HG03432 (cell line): ENCODE measurements at regions not wholly inside any gene's neighbourhood (a gene's known extent, or its start where the extent isn't known, plus 50 kb on each side); places are given as distances from the start of the nearest gene placed in this dataset.
"Not testable (repeated sequence)": the region's sequence is repeated elsewhere in the genome, so short reads cannot be mapped to it uniquely, and the experiment has no call there.

Source experiments
- ATAC-seq: cut with Tn5 transposase; IDR thresholded peaks from one replicate; pipeline ENCODE4 v1.9.1; 2021; ENCODE audit warnings: mild to moderate bottlenecking, moderate library complexity; ENCODE audit not compliant: unreplicated experiment

GRCh38 chr5:167920589-167920988 is 370.9 kb upstream of the WWC1 start:
- ATAC-seq, result no peak

- ATAC-seq, result no peak
Measured at GRCh38 chr5:167921796-167922195, 369.6 kb upstream of the WWC1 start.

DNA sequence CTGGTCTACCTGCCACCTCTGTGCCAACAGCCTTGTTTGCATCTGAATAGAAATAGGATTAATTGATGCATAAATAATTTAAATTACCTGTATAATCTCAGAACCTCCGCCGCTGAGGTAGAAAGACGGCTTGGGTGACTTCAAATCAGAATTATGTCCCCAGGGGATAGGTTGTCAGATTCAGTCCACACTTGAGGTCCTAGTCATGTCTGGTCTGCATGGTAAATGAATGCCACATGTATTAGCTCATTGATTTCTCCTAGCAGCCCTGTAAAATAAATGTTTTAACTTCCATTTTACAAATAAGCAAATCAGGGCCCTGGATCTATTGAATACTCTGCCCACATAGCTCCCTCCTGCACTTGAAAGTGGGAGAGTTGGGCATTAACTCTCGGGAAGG is 368.0 kb upstream of the WWC1 start:
- ATAC-seq, result no peak

DNA sequence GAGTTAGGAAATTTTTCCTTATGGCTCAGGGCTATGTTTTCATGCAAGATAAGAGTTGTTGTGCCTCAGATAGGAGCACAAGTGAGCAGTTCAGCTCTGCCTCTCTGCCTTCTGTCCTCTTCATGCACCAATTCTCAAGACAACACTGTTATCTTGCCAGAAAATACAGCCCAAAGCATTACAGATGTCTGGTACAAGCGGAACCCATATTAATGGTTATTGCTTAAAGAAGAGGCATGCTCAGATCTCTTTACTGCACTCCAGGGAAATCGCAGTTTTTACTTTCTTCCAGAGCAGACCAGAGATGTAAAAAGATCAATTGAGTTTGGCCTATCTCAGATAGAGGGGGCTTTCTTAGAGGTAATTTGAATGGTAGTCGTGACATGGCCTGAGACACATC is 361.6 kb upstream of the WWC1 start:
- no peak for ATAC-seq

DNA sequence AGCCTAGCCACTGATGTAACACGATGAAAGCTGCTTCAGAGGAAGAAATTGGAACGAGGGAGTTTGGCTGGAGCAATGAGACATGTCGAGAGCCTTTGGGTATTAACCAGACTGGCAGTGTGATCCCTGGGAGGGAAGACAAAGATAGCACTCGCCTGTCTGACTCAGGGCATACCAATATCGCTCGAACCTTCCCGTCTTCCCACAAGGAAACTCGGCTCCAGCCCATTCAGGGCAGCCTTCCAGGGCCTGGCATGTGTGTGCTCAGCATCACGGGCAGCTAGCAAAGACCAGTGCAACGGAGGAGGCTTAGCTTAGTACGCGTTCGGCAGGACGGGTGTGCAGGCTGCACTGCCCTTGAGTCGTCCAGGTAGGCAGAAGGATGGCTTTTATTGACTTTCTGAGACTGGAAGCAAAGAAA is 356.9 kb upstream of the WWC1 start:
- no peak for ATAC-seq

DNA sequence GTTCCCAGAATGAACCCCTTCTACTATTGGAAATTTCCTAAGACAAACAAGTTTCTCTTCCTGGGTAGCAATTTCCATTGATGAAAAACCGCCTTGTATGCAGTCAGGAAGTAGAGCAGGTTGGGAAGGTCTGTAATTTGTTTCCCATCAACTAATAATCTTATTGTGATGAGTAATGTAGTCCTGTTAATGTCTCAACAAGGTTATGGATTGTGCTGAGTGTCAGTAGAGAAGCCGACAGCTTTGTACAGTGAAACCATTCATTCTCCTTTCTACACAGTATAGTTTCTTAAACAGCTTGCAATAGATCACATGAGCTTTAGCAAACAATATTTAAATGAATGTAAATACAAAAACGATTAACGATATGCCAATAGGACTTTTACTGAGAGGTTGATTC is 355.4 kb upstream of the WWC1 start:
- no peak for ATAC-seq

- no peak for ATAC-seq
Measured at GRCh38 chr5:167936944-167937634, 354.4 kb upstream of the WWC1 start.

- no peak for ATAC-seq
Measured at GRCh38 chr5:167937635-167937998, 353.8 kb upstream of the WWC1 start.

DNA sequence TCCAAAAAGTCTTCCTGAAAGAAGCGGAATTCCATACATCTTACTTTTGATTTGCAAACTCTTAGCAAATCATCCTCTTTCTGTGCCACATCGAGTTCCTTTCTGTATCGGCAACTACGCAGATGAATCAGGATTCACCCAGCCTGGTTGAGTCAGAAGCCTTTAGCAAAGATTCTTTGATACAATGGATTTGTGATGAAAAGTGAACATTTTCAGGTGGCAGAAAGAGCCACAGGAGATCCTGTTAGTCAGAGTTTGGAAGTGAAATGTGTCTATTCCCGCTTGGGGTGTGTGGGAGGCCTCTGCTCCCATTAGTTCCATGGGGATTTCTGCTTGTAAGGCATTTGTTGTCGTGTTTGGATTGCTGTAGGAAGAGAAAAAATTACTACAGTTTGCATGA is 351.8 kb upstream of the WWC1 start:
- ATAC-seq, result no peak

- no peak for ATAC-seq
Measured at GRCh38 chr5:167940911-167941310, 350.5 kb upstream of the WWC1 start.

DNA sequence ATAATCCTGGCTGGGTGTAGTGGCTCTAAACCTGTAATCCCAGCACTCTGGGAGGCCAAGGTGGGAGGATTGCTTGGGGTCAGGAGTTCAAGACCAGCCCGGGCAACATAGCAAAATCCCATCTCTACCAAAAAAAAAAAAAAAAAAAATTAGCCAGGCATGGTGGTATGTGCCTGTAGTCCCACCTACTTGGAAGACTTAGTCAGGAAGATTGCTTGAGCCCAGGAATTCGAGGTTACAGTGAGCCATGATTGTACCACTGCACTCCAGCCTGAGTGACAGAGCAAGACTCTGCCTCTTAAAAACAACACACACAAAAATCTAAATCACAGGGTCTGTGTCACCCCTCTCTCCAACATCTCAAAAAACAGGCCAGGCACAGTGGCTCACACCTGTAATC is 349.9 kb upstream of the WWC1 start:
- ATAC-seq, result not testable (repeated sequence)

GRCh38 chr5:167943343-167943742 is 348.1 kb upstream of the WWC1 start:
- ATAC-seq, result no peak

GRCh38 chr5:167944121-167944852 is 347.2 kb upstream of the WWC1 start:
- ATAC-seq, result no peak

DNA sequence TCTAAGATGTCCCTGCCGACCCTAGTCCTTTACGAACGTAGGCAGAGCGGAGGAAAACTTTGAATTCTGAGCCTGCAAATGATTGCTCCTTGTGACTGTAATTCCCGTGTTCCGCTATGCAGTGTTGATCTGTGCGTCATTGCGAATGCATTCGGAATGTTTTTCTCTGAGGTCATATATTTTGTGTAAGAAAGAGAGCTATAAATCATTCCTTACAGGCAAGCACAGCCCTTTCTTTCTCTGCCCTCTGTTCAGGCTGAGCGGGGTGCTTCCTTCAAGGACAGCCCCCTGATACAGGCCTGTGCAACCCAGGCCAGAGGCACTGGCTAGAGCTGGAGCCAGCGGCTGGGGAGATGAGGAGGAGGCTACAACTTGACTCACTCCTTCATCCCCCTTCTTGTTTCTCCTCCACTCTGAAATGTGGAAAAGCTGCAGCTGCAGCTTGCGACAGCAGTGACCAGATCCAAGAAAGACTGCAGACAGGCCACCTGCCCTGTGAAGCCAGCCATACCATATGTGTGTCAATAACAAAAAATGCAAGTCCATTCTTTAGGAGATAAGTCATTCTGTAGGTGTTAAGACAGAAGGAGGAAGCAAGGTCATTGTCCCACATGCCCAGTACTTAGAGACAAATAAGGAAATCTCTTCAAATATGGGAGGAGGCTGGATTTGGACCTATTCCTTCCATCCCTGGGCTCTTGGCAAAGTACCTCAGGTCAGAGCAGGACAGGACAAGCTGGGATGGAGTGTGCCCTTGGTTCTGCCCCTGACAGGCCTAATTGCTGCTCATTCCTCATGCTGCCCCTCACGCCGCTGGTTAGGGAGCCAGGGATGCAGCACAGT is 345.7 kb upstream of the WWC1 start:
- ATAC-seq, result no peak

DNA sequence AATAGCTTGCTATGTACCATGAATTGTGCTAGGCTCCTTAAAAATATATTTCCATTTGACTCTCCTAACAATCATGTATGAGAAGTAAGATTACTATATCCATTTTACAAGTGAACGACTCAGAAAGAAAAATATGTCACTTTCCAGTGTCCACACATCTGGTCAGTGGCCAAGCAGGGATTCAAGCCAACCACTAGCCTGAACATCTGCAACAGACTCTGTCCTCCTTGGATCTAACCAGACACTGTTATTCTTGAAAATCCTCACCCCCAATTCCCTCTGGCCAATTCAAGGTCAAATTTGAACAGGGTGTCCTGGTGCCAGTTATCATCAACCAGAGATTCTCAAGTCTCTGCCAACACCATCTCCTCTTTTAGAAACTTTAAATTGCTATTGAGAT is 344.1 kb upstream of the WWC1 start:
- no peak for ATAC-seq

DNA sequence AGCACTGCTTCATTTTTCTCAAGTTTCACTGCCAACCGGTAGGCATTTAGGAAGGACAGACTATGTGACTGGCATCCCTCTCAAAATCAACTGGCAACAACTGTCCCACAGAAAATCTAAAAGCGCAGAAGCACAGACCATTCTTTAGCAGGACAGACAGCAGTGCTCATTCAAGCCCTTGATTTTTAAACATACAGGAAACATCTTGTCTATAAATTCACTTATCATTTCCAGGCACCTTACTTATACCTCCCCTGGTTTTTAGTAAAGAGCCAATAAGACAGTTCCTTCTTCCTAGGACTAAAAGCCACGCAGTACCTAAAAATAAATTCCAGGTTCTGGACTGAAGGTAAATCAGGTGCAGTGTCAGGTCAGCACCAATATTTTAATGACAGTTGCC is 343.2 kb upstream of the WWC1 start:
- no peak for ATAC-seq

GRCh38 chr5:167949435-167949834 is 342.0 kb upstream of the WWC1 start:
- no peak for ATAC-seq

DNA sequence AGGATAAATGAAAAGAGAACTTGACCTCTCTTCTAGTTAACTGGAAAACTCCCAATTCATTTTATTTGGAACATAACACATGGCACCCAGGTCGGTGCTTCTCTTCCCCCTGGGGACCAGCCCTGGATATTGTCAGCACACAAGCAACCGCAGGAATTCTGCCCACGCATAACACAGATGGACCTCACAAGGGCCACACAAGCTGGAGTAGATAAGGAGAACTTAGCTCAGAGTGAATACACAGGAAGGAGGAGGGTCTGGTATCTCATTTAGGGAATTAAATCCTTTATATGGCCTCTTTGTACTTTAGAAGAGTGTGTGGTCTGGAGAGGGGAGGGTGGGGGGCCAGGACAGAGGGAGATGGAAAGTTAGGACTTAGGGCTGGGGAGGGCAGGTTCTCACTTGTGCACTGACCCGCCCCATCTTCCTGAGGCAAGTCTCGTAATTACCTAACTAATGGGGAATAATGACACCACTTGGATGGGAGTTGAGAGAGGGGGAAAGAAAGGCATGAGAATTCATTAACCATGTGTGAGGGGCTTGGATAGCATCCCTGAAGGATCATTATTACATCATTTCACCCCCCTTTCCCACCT is 341.2 kb upstream of the WWC1 start:
- no peak for ATAC-seq

DNA sequence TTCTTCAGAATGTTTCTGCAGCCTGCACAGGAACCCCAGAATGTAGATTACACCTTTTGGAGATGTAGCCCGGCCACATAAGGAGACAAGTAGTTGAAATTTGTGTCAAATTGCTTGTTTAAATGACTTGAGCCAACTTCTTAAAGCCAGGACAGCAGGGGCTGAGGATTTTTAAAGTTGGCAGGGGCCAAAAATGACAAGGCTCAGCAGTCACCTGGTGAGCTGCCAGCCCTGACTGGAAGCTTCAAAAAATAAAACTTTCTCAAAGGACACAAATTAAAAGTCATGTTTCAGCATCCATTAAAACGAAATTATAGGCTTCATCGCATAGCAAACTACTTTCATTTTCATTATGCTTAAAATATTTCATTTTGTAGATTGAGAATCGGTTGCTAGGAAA is 340.3 kb upstream of the WWC1 start:
- no peak for ATAC-seq

- no peak for ATAC-seq
Measured at GRCh38 chr5:167952278-167952995, 339.0 kb upstream of the WWC1 start.
